Transverse colon (tissue), 3 donors: ENCODE measurements at regions not wholly inside any gene's neighbourhood (a gene's known extent, or its start where the extent isn't known, plus 50 kb on each side); places are given as distances from the start of the nearest gene placed in this dataset.

Source experiments
- CTCF ChIP-seq, 5 experiments: fragments of 200-600 bp in 3 of 5; fragments of 450-650 bp in 2 of 5; sonication (generic) in 3 of 5; IDR thresholded peaks; 1 replicate in 2 of 5; 2 replicates in 3 of 5; pipeline ENCODE4 v1.5.1; 2016 to 2017; ENCODE audit warnings: antibody characterized with exemption in 5 of 5, inconsistent platforms in 3 of 5, mild to moderate bottlenecking in 2 of 5, moderate library complexity in 1 of 5
- EP300 ChIP-seq: sonication (generic); formaldehyde crosslinking; IDR thresholded peaks from one replicate; pipeline ENCODE4 v1.6.1; 2017; ENCODE audit warnings: antibody characterized with exemption, low read depth
- POLR2A ChIP-seq: fragments of 450-650 bp; IDR thresholded peaks from one replicate; pipeline ENCODE4 v1.6.1; 2016; ENCODE audit warnings: antibody characterized with exemption, mild to moderate bottlenecking, moderate library complexity

- TF ChIP-seq CTCF (IDR thresholded peaks at IDR 0.05) (no peak), EP300 (no peak), POLR2A (no peak)
Observed at GRCh38 chr3:43948013-43948412, 257.3 kb downstream of the ABHD5 start.
